BJ (cell line): ENCODE measurements at regions not wholly inside any gene's neighbourhood (a gene's known extent, or its start where the extent isn't known, plus 50 kb on each side); places are given as distances from the start of the nearest gene placed in this dataset.

Source experiments
- CTCF ChIA-PET: fragments of 350-600 bp; formaldehyde crosslinking; extraction: SDS; loops from one replicate; lab custom pipeline; 2021; ENCODE audit warnings: antibody characterized with exemption, inconsistent platforms; lab: Yijun Ruan, JAX
- POLR2A ChIA-PET: fragments of 300-600 bp; sonication (Branson Sonifier 250); formaldehyde crosslinking; extraction: SDS; loops from one replicate; lab custom pipeline; 2021; ENCODE audit warnings: antibody characterized with exemption; lab: Charles Lee
- DNase-seq: peaks from one replicate; pipeline ENCODE4 v3.0.0-alpha.2; 2011; ENCODE audit warnings: low read depth
- H3K27me3 ChIP-seq: 2 replicates; pipeline ENCODE4 v1.6.0; 2011; ENCODE audit warnings: low read length; ENCODE audit not compliant: control insufficient read depth, insufficient read depth
- H3K36me3 ChIP-seq: 2 replicates; pipeline ENCODE4 v1.5.1; 2011; ENCODE audit warnings: low read length; ENCODE audit not compliant: control insufficient read depth, insufficient read depth
- H3K4me3 ChIP-seq: 2 replicates; pipeline ENCODE4 v1.5.1; 2011; ENCODE audit warnings: low read depth, mild to moderate bottlenecking, control low read depth, low read length
- CTCF ChIP-seq: IDR thresholded peaks from 2 replicates; pipeline ENCODE4 v1.5.1; 2011; ENCODE audit warnings: low read depth, mild to moderate bottlenecking, control low read depth, inconsistent platforms, low read length, moderate library complexity; ENCODE audit not compliant: insufficient read depth

- no peak for TF ChIP-seq CTCF
- no peak for DNase-seq
- ChIA-PET POLR2A (no interaction called here), CTCF (no interaction called here)
- Histone ChIP-seq H3K4me3 (no peak overlapping the region), H3K36me3 (no peaks in the 10 kb centered on the region), H3K27me3 (0 out of 2 replicates have a peak, but pooled peaks cover 2% of the 10 kb centered on the region)
Measured at GRCh38 chr12:113650476-113650875, 178.8 kb upstream of the LHX5 start.

- ChIA-PET POLR2A (no interaction called here), CTCF (no interaction called here)
- Histone ChIP-seq H3K27me3 (0 out of 2 replicates have a peak, but pooled peaks cover 2% of the 10 kb centered on the region), H3K4me3 (no peak overlapping the region), H3K36me3 (no peaks in the 10 kb centered on the region)
- TF ChIP-seq CTCF: no peak
- DNase-seq: no peak
Measured at GRCh38 chr12:113649256-113649830, 177.7 kb upstream of the LHX5 start.

- DNase-seq: no peak
- no peaks in the 10 kb centered on the region for H3K36me3 ChIP-seq
- no peak overlapping the region for H3K4me3 ChIP-seq
- ChIA-PET CTCF (interaction anchor here (1.4 kb wide), 1 partner anchor 8 kb away, joined by 3 read pairs; no protein-coding TSS in a partner anchor), POLR2A (no interaction called here)
- 0 out of 2 replicates have a peak, but pooled peaks cover 2% of the 10 kb centered on the region for H3K27me3 ChIP-seq
- TF ChIP-seq CTCF: no peak
Measured at GRCh38 chr12:113647048-113647447, 175.4 kb upstream of the LHX5 start.

GRCh38 chr12:113645603-113646002 is 173.9 kb upstream of the LHX5 start:
- POLR2A ChIA-PET: no interaction called here
- no peaks in the 10 kb centered on the region for H3K36me3 ChIP-seq
- DNase-seq: no peak
- TF ChIP-seq CTCF: no peak
- H3K4me3 ChIP-seq: no peak overlapping the region
- CTCF ChIA-PET: no interaction called here
- H3K27me3 ChIP-seq: 0 out of 2 replicates have a peak, but pooled peaks cover 2% of the 10 kb centered on the region

GRCh38 chr12:113645183-113645582 is 173.5 kb upstream of the LHX5 start:
- Histone ChIP-seq H3K27me3 (peaks cover 2% of the 10 kb centered on the region; the same call in 1 of the 2 replicates), H3K36me3 (no peaks in the 10 kb centered on the region), H3K4me3 (no peak overlapping the region)
- ChIA-PET POLR2A (no interaction called here), CTCF (no interaction called here)
- DNase-seq: no peak
- no peak for TF ChIP-seq CTCF
